Midbrain (tissue), 1 donor: ENCODE measurements at regions not wholly inside any gene's neighbourhood (a gene's known extent, or its start where the extent isn't known, plus 50 kb on each side); places are given as distances from the start of the nearest gene placed in this dataset.

ENCODE experiments used
- DNase-seq: peaks from one replicate; lab custom pipeline; 2025; lab: John Stamatoyannopoulos, UW

- DNase-seq, result no peak
Observed at GRCh38 chr12:30507576-30507975, 188.1 kb downstream of the IPO8 start.

GRCh38 chr12:30506411-30506810 lies 189.3 kb downstream of the IPO8 start:
- no peak for DNase-seq

- DNase-seq, result no peak
Observed at GRCh38 chr12:30501718-30502117, 194.0 kb downstream of the IPO8 start.

GRCh38 chr12:30500532-30500931 lies 195.1 kb downstream of the IPO8 start:
- DNase-seq, result no peak

GRCh38 chr12:30485230-30485890 lies 210.3 kb downstream of the IPO8 start:
- no peak for DNase-seq

- DNase-seq, result no peak
Observed at GRCh38 chr12:30484658-30485057, 211.0 kb downstream of the IPO8 start.

- no peak for DNase-seq
Observed at GRCh38 chr12:30482650-30483049, 213.0 kb downstream of the IPO8 start.

GRCh38 chr12:30473274-30473673 lies 222.4 kb downstream of the IPO8 start:
- no peak for DNase-seq

- DNase-seq, result no peak
Observed at GRCh38 chr12:30466093-30466585, 229.5 kb downstream of the IPO8 start.

GRCh38 chr12:30463636-30464035 lies 232.0 kb downstream of the IPO8 start:
- no peak for DNase-seq

- DNase-seq, result no peak
Observed at GRCh38 chr12:30462249-30462648, 233.4 kb downstream of the IPO8 start.

- DNase-seq, result no peak
Observed at GRCh38 chr12:30461026-30461615, 234.5 kb downstream of the IPO8 start.

GRCh38 chr12:30458453-30458852 lies 237.2 kb downstream of the IPO8 start:
- DNase-seq, result no peak

- DNase-seq, result no peak
Observed at GRCh38 chr12:30457621-30458289, 237.9 kb downstream of the IPO8 start.

GRCh38 chr12:30450872-30451271 lies 244.8 kb downstream of the IPO8 start:
- no peak for DNase-seq

GRCh38 chr12:30450226-30450625 lies 245.4 kb downstream of the IPO8 start:
- no peak for DNase-seq

GRCh38 chr12:30448038-30448437 lies 247.6 kb downstream of the IPO8 start:
- DNase-seq, result no peak

- no peak for DNase-seq
Observed at GRCh38 chr12:30447061-30447750, 248.5 kb downstream of the IPO8 start.

- DNase-seq, result no peak
Observed at GRCh38 chr12:30442461-30442860, 253.2 kb downstream of the IPO8 start.

GRCh38 chr12:30440826-30441602 lies 254.7 kb downstream of the IPO8 start:
- DNase-seq, result no peak

- no peak for DNase-seq
Observed at GRCh38 chr12:30439201-30439600, 256.5 kb downstream of the IPO8 start.

GRCh38 chr12:30438601-30439041 lies 257.0 kb downstream of the IPO8 start:
- no peak for DNase-seq
